Cardiac muscle cell (in vitro differentiated cells and primary cell): ENCODE measurements at regions not wholly inside any gene's neighbourhood (a gene's known extent, or its start where the extent isn't known, plus 50 kb on each side); places are given as distances from the start of the nearest gene placed in this dataset.
A peak's percentile ranks its signal among the peaks of the same experiment; 100 is the strongest.
"Not testable (repeated sequence)": the region's sequence is repeated elsewhere in the genome, so short reads cannot be mapped to it uniquely, and the experiment has no call there.

ENCODE experiments used
- DNase-seq, 2 donors: peaks; one replicate each; pipeline versions ENCODE4 v3.0.0 to v3.0.0-alpha.2; 2010 to 2017; ENCODE audit warnings: low read depth in 1 of 2, low spot score in 1 of 2
- H3K27ac ChIP-seq: fragments of 200-600 bp; sonication (generic); 2 replicates; pipeline ENCODE4 v1.5.1; 2016
- H3K27me3 ChIP-seq: fragments of 200-600 bp; sonication (generic); 2 replicates; pipeline ENCODE4 v1.6.0; 2016; ENCODE audit warnings: control low read depth
- H3K36me3 ChIP-seq: fragments of 200-600 bp; sonication (generic); 2 replicates; pipeline ENCODE4 v1.5.1; 2016; ENCODE audit warnings: control low read depth
- H3K4me1 ChIP-seq: fragments of 200-600 bp; sonication (generic); 2 replicates; pipeline ENCODE4 v1.8.1; 2017; ENCODE audit warnings: low read depth, mild to moderate bottlenecking, mixed run types
- H3K4me3 ChIP-seq: fragments of 200-600 bp; sonication (generic); 2 replicates; pipeline ENCODE4 v1.5.1; 2016; ENCODE audit warnings: mild to moderate bottlenecking
- H3K9me3 ChIP-seq: fragments of 200-600 bp; sonication (generic); 2 replicates; pipeline ENCODE4 v1.5.1; 2017; ENCODE audit warnings: low read depth, mild to moderate bottlenecking, control low read depth
- CTCF ChIP-seq: IDR thresholded peaks from 2 replicates; pipeline ENCODE4 v1.5.1; 2012; ENCODE audit warnings: low read depth, mild to moderate bottlenecking, low read length

- DNase-seq, result peak; percentile 47 to 65
- no peaks in the 10 kb centered on the region for H3K36me3 ChIP-seq
- H3K4me3 ChIP-seq, result no peak overlapping the region
- peak; percentile 73 for TF ChIP-seq CTCF
- no peaks in the 10 kb centered on the region for H3K27me3 ChIP-seq
- H3K9me3 ChIP-seq, result no peaks in the 10 kb centered on the region
- no peaks in the 10 kb centered on the region for H3K4me1 ChIP-seq
- no peak overlapping the region for H3K27ac ChIP-seq
These were observed 269.9 kb upstream of the PAPPA start for GRCh38 chr9:115883467-115884329.

- Histone ChIP-seq H3K4me1 (no peaks in the 10 kb centered on the region), H3K27ac (no peak overlapping the region), H3K36me3 (no peaks in the 10 kb centered on the region), H3K9me3 (no peaks in the 10 kb centered on the region), H3K27me3 (no peaks in the 10 kb centered on the region), H3K4me3 (no peak overlapping the region)
- TF ChIP-seq CTCF, result no peak
- peak in 1 of 2 donors; percentile 10 for DNase-seq
These were observed 268.7 kb upstream of the PAPPA start for GRCh38 chr9:115884846-115885245.

- no peak for TF ChIP-seq CTCF
- no peaks in the 10 kb centered on the region for H3K4me1 ChIP-seq
- no peaks in the 10 kb centered on the region for H3K9me3 ChIP-seq
- H3K27me3 ChIP-seq, result no peaks in the 10 kb centered on the region
- no peaks in the 10 kb centered on the region for H3K36me3 ChIP-seq
- DNase-seq, result no peak
- no peak overlapping the region for H3K27ac ChIP-seq
- H3K4me3 ChIP-seq, result no peak overlapping the region
These were observed 265.5 kb upstream of the PAPPA start for GRCh38 chr9:115888131-115888530.

- Histone ChIP-seq H3K27me3 (no peaks in the 10 kb centered on the region), H3K36me3 (no peaks in the 10 kb centered on the region), H3K9me3 (no peaks in the 10 kb centered on the region), H3K27ac (no peak overlapping the region), H3K4me3 (no peak overlapping the region), H3K4me1 (no peaks in the 10 kb centered on the region)
- no peak for TF ChIP-seq CTCF
- peak in 1 of 2 donors; percentile 34 for DNase-seq
These were observed 261.7 kb upstream of the PAPPA start for GRCh38 chr9:115891929-115892328.

GRCh38 chr9:115898478-115898877 lies 255.1 kb upstream of the PAPPA start:
- not testable (repeated sequence) for H3K4me1 ChIP-seq, DNase-seq, H3K36me3 ChIP-seq, H3K27me3 ChIP-seq, H3K27ac ChIP-seq, H3K4me3 ChIP-seq, H3K9me3 ChIP-seq

GRCh38 chr9:115900698-115901097 lies 252.9 kb upstream of the PAPPA start:
- Histone ChIP-seq H3K4me1 (no peaks in the 10 kb centered on the region), H3K4me3 (no peak overlapping the region), H3K27me3 (no peaks in the 10 kb centered on the region), H3K27ac (no peak overlapping the region), H3K36me3 (no peaks in the 10 kb centered on the region), H3K9me3 (peaks cover 3% of the 10 kb centered on the region)
- no peak for DNase-seq
- no peak for TF ChIP-seq CTCF
